GM18517 (cell line): ENCODE measurements at regions not wholly inside any gene's neighbourhood (a gene's known extent, or its start where the extent isn't known, plus 50 kb on each side); places are given as distances from the start of the nearest gene placed in this dataset.
"Not testable (repeated sequence)": the region's sequence is repeated elsewhere in the genome, so short reads cannot be mapped to it uniquely, and the experiment has no call there.

Experiments
- ATAC-seq: cut with Tn5 transposase; IDR thresholded peaks from one replicate; pipeline ENCODE4 v1.9.1; 2021; ENCODE audit warnings: mild to moderate bottlenecking, moderate library complexity; ENCODE audit not compliant: unreplicated experiment

DNA sequence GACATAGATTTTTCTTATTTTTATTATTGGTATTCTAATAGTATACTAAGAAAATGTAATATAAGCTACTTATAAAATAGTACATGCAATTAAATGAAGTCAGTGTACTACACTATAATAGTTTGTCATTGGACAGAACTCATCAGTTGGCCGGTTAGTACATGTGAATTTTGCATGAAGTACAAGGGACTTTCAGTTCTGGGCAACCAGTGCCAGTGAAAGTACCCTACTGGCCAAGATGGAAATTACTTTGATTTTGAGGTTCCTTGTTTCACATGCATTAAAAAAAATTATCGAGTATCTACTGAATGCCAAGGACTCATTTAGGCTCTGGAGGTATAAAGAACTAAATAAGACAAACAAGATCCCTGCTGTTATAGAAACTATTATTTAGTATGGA, 213.4 kb upstream of the ELL2 start:
- ATAC-seq, result no peak

DNA sequence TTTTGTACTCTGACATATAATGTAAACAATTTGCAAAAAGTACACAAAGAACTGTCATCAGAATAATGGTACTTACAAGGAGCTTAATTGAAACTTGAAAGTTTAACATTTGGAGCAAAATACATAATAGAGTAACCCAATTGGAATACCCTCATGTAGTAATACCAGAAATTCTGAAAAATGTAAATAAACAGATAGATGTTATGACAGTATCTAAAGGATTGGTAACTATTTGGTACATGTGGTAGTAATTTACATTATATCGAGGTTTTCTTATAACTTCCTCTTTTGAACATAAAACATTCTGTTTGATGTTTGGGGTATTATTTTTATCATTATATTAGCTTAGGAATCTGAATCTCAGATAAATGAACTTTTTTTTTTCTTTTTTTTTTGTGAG, 211.7 kb upstream of the ELL2 start:
- ATAC-seq, result no peak

GRCh38 chr5:96172436-96172835, 210.8 kb upstream of the ELL2 start:
- ATAC-seq, result no peak

- not testable (repeated sequence) for ATAC-seq
Observed at GRCh38 chr5:96171973-96172372, 210.3 kb upstream of the ELL2 start.

DNA sequence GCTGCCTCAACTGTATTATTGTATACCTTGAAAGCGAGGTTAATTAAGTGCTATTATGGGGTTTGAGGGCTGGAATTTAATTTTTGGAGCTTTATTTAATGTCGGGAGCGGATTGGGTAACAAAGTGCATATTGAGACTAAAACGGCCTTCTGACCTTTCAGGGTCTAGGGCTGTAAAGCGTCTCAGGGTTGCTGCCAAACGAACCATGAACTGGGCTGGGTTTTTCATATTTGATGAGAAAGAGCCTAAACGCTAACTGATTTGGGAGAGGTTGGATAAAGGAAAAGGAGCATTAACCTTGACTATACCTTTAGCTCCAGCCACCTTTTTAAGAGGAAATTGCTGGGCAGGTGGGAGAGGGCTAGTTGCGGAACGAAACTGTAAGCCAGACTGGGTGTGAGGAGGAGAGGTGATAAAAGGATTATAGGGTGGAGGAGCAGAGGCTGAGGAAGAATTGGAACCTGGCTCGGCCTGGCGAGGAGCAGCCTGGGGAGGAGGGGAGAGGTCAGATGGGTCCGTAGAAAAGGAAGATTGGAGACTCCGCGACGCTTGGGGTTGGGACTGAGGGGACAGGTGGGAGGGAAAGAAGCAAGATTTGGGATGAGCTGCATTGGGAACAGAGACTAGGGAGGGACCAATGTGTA, 209.0 kb upstream of the ELL2 start:
- not testable (repeated sequence) for ATAC-seq

DNA sequence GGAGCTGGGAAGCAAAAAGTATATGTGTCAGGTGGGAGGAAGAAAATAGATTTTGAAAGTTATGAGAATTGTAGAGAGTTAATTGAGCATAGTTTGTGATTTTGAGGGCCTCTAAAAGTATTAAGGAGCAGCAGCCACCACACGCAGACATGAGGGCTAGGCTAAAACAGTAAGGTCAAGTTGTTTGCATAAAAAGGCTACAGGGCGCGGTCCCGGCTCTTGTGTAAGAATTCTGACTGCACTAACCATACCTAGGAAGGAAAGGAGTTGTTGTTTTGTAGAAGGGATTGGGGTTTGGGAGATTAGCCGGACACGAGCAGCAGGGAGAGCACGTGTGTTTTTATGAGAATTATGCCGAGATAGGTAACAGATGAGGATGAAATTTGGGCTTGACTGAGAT, 207.2 kb upstream of the ELL2 start:
- not testable (repeated sequence) for ATAC-seq

DNA sequence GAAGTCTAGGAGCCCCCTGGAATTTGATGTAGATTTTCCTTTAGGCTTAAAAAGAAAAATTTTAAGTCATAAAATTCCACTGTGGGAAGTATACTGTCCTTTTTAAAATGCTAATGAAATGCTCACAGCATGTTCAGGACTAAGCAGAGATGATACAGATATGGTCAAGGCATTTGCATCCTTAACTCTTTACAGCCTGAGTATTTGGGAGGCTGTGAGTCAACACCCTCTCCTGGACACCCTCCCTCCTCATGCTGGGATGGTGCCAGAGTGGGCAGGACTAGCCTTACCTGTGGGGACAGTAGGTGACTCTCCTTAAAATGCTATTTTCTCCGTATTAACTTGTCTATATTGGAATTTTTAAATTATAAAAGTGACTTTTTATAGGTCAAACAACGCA, 197.4 kb upstream of the ELL2 start:
- ATAC-seq, result no peak

GRCh38 chr5:96157841-96158291, 196.2 kb upstream of the ELL2 start:
- no peak for ATAC-seq

DNA sequence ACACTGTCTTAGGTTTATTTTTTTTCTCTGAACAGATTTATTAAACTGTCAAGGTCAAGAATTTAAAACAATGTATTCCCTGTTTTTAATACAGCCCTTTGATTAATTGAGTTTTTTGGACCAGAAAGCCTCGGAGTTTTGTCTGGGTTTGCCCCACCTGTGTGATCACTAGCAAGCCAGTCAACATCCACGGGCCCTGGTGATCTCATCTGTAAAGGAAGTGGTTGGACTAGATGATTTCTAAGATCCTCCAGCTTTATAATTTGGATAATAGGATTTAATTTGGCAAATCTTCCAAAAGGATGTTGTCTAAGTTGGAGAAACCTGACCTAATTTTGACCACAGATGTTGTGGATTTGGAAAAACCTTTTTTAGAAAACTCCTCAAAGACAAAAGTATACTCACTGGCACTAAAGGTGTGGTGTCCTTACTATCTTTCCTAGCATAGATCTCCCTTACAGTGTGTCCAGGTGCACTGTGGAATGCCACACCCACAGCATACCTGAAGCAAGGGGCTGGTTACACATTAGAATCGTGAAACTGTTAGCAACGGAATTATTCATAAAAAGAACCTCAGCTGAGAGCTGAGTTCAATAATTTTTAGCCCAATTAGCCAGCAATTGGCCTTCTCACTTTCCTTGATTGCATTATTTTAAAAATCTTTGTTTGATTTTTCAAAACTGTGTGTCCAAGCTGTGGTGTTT, 195.6 kb upstream of the ELL2 start:
- ATAC-seq, result no peak

- ATAC-seq, result no peak
Observed at GRCh38 chr5:96155147-96155546, 193.5 kb upstream of the ELL2 start.

GRCh38 chr5:96151891-96152290, 190.2 kb upstream of the ELL2 start:
- ATAC-seq, result no peak

DNA sequence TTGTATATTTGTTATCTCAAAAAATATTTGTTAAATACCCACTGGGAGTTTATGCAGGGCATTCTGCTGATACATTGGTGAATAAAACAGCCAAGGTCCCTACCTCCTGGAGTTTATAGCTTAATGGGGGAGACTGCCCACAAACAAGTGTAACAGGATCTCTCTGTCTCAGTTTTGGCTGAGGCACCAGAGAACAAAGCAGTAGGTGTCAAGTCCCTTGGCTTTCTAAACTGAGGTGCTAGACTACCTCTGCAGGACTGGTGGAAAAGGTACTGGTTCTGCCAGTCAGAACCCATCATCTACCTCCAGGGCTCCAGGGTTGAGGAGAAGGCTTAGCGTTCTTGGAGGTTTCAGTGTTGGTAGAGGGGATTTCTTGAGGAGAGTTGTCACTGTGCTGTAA, 188.4 kb upstream of the ELL2 start:
- ATAC-seq, result no peak

GRCh38 chr5:96149546-96149945, 187.9 kb upstream of the ELL2 start:
- ATAC-seq, result no peak

- no peak for ATAC-seq
Observed at GRCh38 chr5:96149021-96149420, 187.4 kb upstream of the ELL2 start.

DNA sequence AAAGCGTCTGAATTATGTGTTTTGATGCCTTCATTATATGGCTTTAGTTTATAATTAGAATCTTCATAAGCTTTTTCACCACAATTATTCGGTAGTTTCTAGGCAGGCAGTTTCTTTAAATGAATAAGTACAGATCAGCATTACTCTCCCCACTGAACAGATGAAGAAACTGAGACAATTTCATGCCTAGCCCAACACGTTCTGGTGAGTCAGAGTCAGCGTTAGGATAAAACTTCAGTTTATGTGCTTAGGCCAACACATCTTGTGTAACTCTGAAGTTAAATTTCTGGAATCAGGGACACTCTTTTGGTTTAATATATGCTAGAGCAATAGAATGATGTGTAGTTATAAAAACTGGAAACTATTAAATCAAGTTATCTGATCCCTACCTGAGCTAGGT, 186.7 kb upstream of the ELL2 start:
- ATAC-seq, result no peak

DNA sequence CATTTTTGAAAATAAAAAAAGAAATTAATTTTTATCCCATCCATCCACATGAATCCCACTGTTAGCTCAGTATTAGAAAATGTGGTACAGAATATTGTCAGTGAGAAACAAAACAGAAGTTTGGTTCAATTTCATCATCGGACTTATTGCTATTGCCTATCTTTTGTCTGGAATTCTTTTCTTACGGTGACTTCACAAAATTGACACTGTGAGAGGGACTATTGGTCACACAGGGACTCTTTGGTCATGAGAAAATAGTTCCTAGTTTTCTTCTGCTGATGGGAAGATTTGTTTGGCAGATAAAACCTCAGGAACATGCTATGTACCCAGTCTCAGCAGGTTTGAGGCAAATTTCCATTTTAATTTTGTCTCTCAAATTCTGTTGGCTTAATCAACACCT, 186.2 kb upstream of the ELL2 start:
- ATAC-seq, result no peak

DNA sequence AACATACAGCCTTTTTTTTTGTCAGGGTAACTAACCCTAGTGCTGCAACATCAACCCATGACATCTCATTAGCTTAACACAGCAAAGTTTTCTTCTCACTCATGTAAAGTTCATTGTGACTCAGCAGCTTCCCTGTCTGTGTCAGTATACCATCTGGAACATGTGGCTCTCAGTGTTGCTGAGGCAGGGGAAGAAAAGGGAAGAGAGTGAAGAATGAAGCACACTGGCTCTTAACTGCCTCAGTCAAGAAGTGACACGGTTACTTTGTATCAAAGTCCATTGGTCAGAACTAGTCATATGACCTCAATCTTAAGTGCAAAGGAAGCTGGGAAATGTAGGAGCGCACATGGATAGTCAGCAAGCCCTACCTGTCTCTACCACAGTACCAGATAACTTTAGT, 185.0 kb upstream of the ELL2 start:
- no peak for ATAC-seq

GRCh38 chr5:96144289-96144688, 182.6 kb upstream of the ELL2 start:
- no peak for ATAC-seq

GRCh38 chr5:96143450-96143849, 181.8 kb upstream of the ELL2 start:
- ATAC-seq, result no peak

GRCh38 chr5:96142786-96143434, 181.3 kb upstream of the ELL2 start:
- no peak for ATAC-seq

- ATAC-seq, result no peak
Observed at GRCh38 chr5:96142184-96142781, 180.6 kb upstream of the ELL2 start.

GRCh38 chr5:96141749-96142148, 180.1 kb upstream of the ELL2 start:
- ATAC-seq, result no peak
